ENCODE measurements at regions not wholly inside any gene's neighbourhood (a gene's known extent, or its start where the extent isn't known, plus 50 kb on each side); places are given as distances from the start of the nearest gene placed in this dataset.

DNA sequence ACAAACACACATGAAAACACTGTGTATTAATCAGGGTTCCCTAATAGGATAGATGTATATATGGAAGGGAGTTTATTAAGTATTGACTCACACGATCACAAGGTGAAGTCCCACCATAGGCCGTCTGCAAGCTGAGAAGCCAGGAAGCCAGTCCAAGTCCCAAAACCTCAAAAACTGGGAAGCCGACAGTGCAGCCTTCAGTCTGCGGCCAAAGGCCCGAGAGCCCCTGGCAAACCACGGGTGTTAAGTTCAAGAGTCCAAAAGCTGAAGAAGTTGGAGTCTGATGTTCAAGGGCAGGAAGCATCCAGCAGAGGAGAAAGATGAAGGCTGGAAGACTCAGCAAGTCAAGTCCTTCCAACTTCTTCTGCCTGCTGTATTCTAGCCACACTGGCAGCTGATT, 1085.0 kb upstream of the TMEM132C start:
- TF ChIP-seq CTCF (IDR thresholded peaks at IDR 0.05) (no peak), POLR2A (IDR thresholded peaks at IDR 0.05) (no peak)
